Endothelial cell of umbilical vein (primary cell): ENCODE measurements at regions not wholly inside any gene's neighbourhood (a gene's known extent, or its start where the extent isn't known, plus 50 kb on each side); places are given as distances from the start of the nearest gene placed in this dataset.

Experiments used
- BruUV-seq: library from RNA; stranded (reverse); fragments of 400-500 nt; replicated peaks from 2 replicates; lab custom pipeline; 2021; lab: Mats Ljungman, UMichigan
- CTCF ChIA-PET: fragments of 300-600, 350-600 bp; sonication (Branson Sonifier 250); formaldehyde crosslinking; loops from one replicate; lab custom pipeline; 2021; ENCODE audit warnings: antibody characterized with exemption, inconsistent platforms; lab: Charles Lee
- POLR2A ChIA-PET: fragments of 300-600, 350-600 bp; sonication (Branson Sonifier 250); formaldehyde crosslinking; loops from one replicate; lab custom pipeline; 2021; ENCODE audit warnings: antibody characterized with exemption, inconsistent platforms; lab: Charles Lee
- DNase-seq: peaks from one replicate; pipeline ENCODE4 v3.0.0-alpha.2; 2011; ENCODE audit warnings: low read depth, low spot score
- FAIRE-seq: peaks from 2 replicates; lab custom pipeline; 2011; peaks lifted over from hg19 to GRCh38; lab: Jason Lieb, UNC
- H2AFZ ChIP-seq: 2 replicates; pipeline ENCODE4 v1.6.0; 2012; ENCODE audit warnings: low read depth, low read length, control low read depth, inconsistent platforms
- H3K27ac ChIP-seq: 2 replicates; pipeline ENCODE4 v1.5.1; 2011; ENCODE audit warnings: low read depth, mild to moderate bottlenecking, control low read depth, low read length, moderate library complexity; ENCODE audit not compliant: insufficient read depth
- H3K27me3 ChIP-seq, 2 experiments: 2 replicates each; pipeline versions ENCODE4 v1.6.0 to v1.6.1; 2011; ENCODE audit warnings: low read length in 2 of 2, mixed read lengths in 1 of 2; ENCODE audit not compliant: control insufficient read depth in 2 of 2, insufficient read depth in 2 of 2
- H3K36me3 ChIP-seq, 2 experiments: 2 replicates in 1 of 2; 3 replicates in 1 of 2; pipeline ENCODE4 v1.5.1; 2011; ENCODE audit warnings: low read length in 2 of 2, mild to moderate bottlenecking in 1 of 2, moderate library complexity in 1 of 2; ENCODE audit not compliant: control insufficient read depth in 2 of 2, insufficient read depth in 2 of 2; ENCODE audit errors: extremely low read depth in 1 of 2
- H3K4me1 ChIP-seq: 3 replicates; pipeline ENCODE4 v1.5.1; 2011; ENCODE audit warnings: mild to moderate bottlenecking, low read length; ENCODE audit not compliant: control insufficient read depth, insufficient read depth; ENCODE audit errors: extremely low read depth
- H3K4me2 ChIP-seq: 2 replicates; pipeline ENCODE4 v1.6.1; 2011; ENCODE audit warnings: low read length, control low read depth, mixed read lengths; ENCODE audit not compliant: insufficient read depth
- H3K4me3 ChIP-seq, 3 experiments: fragments of 200-600 bp in 1 of 3; sonication (generic), shearing (Covaris generic) in 1 of 3; replicated peaks in 1 of 3; 2 replicates each; pipeline ENCODE4 v1.5.1; 2011 to 2016; ENCODE audit warnings: control low read depth in 3 of 3, low read length in 3 of 3, mild to moderate bottlenecking in 2 of 3, inconsistent platforms in 1 of 3, low read depth in 1 of 3, moderate library complexity in 1 of 3; ENCODE audit not compliant: insufficient read depth in 1 of 3
- H3K79me2 ChIP-seq: 2 replicates; pipeline ENCODE4 v1.6.0; 2012; ENCODE audit warnings: low read length, inconsistent platforms; ENCODE audit not compliant: control insufficient read depth, insufficient read depth
- H3K9ac ChIP-seq: replicated peaks from 2 replicates; pipeline ENCODE3; 2011; ENCODE audit warnings: low read length, control low read depth; ENCODE audit not compliant: insufficient read depth; ENCODE audit errors: extremely low read depth
- H3K9me1 ChIP-seq: replicated peaks from 3 replicates; pipeline ENCODE4 v1.6.0; 2011; ENCODE audit warnings: mild to moderate bottlenecking, low read length; ENCODE audit not compliant: control insufficient read depth, insufficient read depth; ENCODE audit errors: extremely low read depth
- H3K9me3 ChIP-seq: replicated peaks from 2 replicates; pipeline ENCODE4 v1.5.1; 2012; ENCODE audit warnings: low read length, inconsistent platforms; ENCODE audit not compliant: control insufficient read depth, insufficient read depth
- H4K20me1 ChIP-seq: replicated peaks from 2 replicates; pipeline ENCODE3; 2011; ENCODE audit warnings: mild to moderate bottlenecking, low read length; ENCODE audit not compliant: control insufficient read depth, insufficient read depth; ENCODE audit errors: extremely low read depth
- EZH2 ChIP-seq: IDR thresholded peaks from 2 replicates; pipeline ENCODE4 v1.6.1; 2012; ENCODE audit warnings: borderline replicate concordance, low read depth, mild to moderate bottlenecking, moderate library complexity, low read length, inconsistent platforms; ENCODE audit not compliant: severe bottlenecking
- FOS ChIP-seq: IDR thresholded peaks from 2 replicates; pipeline ENCODE4 v1.6.1; 2011; ENCODE audit warnings: mild to moderate bottlenecking, low read length, moderate library complexity, borderline replicate concordance; ENCODE audit not compliant: insufficient read depth
- GATA2 ChIP-seq: IDR thresholded peaks from 2 replicates; pipeline ENCODE4 v1.7.0; 2011; ENCODE audit warnings: low read depth, mild to moderate bottlenecking, moderate library complexity, mixed read lengths, low read length; ENCODE audit not compliant: insufficient read length, insufficient read depth
- JUN ChIP-seq: IDR thresholded peaks from 2 replicates; pipeline ENCODE4 v1.6.1; 2011; ENCODE audit warnings: borderline replicate concordance, low read depth; ENCODE audit not compliant: insufficient read length, insufficient read depth
- MYC ChIP-seq: IDR thresholded peaks from one replicate; pipeline ENCODE4 v1.6.1; 2011; ENCODE audit warnings: mild to moderate bottlenecking, low read depth, low read length
- POLR2A ChIP-seq: IDR thresholded peaks from 2 replicates; pipeline ENCODE4 v1.6.1; 2012; ENCODE audit warnings: low read depth, mild to moderate bottlenecking, control low read depth, low read length
- POLR2AphosphoS5 ChIP-seq: IDR thresholded peaks from 2 replicates; pipeline ENCODE4 v1.6.1; 2012; ENCODE audit warnings: low read depth, mild to moderate bottlenecking, control low read depth, low read length, moderate library complexity; ENCODE audit not compliant: insufficient read depth
- dilution Hi-C: fragments of 300-500 bp; cut with MboI; formaldehyde crosslinking; loops from one replicate; pipeline ENCODE4 v1.15.0; 2019; ENCODE audit warnings: low sequenced_read_pairs; ENCODE audit not compliant: extremely low pct_ligation_motif_present
- intact Hi-C: fragments of 100-400 bp; cut with micrococcal nuclease; formaldehyde crosslinking; loops from one replicate; pipeline ENCODE4 v1.10.0; 2022
- TF ChIP-seq, protein P1 (sequence below), 2 donors: IDR thresholded peaks; 1 replicate in 1 of 2; 2 replicates in 1 of 2; pipeline ENCODE4 v1.5.1; 2011; ENCODE audit warnings: low read length in 2 of 2, mild to moderate bottlenecking in 2 of 2, moderate library complexity in 2 of 2, control low read depth in 1 of 2, inconsistent platforms in 1 of 2, low read depth in 1 of 2; ENCODE audit not compliant: insufficient read depth in 1 of 2; ENCODE audit errors: extremely low read depth in 1 of 2
- TF ChIP-seq, protein P2 (sequence below): IDR thresholded peaks from 2 replicates; pipeline ENCODE4 v1.6.1; 2011; ENCODE audit not compliant: insufficient read depth, insufficient read length

DNA sequence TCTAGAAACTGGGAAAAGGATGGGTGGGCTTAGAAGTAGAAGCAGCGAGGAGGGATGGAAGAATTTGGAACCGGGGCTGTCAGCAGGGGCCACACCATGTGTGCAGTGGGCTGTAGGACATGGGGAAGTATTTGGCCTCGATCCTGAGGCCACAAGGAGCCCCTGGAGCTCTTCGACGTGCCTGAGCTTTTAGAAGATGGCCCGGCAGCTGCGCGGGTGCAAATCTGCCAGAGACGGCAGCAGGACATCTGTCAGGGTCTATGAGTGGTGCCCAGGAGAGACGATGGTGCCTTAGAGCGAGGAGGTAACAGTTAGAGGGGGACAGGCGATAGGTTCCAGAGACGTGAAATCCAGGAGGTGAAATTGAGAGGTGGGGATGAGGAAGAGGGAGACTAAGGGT is 321.1 kb downstream of the UACA start:
- Histone ChIP-seq H3K9me3 (no peaks in the 10 kb centered on the region), H3K27ac (no peak overlapping the region), H3K9ac (no peak overlapping the region), H4K20me1 (no peaks in the 10 kb centered on the region), H3K4me3 (no peak overlapping the region), H3K4me1 (no peaks in the 10 kb centered on the region), H3K9me1 (no peaks in the 10 kb centered on the region), H3K27me3 (peaks cover under 1 to 8% of the 10 kb centered on the region in 2 experiments), H3K79me2 (no peaks in the 10 kb centered on the region), H3K36me3 (no peaks in the 10 kb centered on the region), H3K4me2 (no peak overlapping the region), H2AFZ (no peak overlapping the region)
- dilution Hi-C loops: no loop called here
- ChIA-PET POLR2A (no interaction called here), CTCF (no interaction called here)
- DNase-seq (no peak), FAIRE-seq (no peak)
- BruUV-seq: no TSS peak
- intact Hi-C loops: no loop called here
- TF ChIP-seq MYC (no peak), EZH2 (no peak), GATA2 (no peak), POLR2AphosphoS5 (no peak), JUN (no peak), FOS (no peak), POLR2A (no peak)
- TF ChIP-seq, protein P1, sequence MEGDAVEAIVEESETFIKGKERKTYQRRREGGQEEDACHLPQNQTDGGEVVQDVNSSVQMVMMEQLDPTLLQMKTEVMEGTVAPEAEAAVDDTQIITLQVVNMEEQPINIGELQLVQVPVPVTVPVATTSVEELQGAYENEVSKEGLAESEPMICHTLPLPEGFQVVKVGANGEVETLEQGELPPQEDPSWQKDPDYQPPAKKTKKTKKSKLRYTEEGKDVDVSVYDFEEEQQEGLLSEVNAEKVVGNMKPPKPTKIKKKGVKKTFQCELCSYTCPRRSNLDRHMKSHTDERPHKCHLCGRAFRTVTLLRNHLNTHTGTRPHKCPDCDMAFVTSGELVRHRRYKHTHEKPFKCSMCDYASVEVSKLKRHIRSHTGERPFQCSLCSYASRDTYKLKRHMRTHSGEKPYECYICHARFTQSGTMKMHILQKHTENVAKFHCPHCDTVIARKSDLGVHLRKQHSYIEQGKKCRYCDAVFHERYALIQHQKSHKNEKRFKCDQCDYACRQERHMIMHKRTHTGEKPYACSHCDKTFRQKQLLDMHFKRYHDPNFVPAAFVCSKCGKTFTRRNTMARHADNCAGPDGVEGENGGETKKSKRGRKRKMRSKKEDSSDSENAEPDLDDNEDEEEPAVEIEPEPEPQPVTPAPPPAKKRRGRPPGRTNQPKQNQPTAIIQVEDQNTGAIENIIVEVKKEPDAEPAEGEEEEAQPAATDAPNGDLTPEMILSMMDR (IDR thresholded peaks at IDR 0.05; ENCODE audit: extremely low read depth in 1 of 2, insufficient read depth in 1 of 2, low read depth in 1 of 2, low read length in 2 of 2): no peak
- TF ChIP-seq, protein P2, sequence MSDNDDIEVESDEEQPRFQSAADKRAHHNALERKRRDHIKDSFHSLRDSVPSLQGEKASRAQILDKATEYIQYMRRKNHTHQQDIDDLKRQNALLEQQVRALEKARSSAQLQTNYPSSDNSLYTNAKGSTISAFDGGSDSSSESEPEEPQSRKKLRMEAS: no peak
